Liver (tissue), 7 donors: ENCODE measurements at regions not wholly inside any gene's neighbourhood (a gene's known extent, or its start where the extent isn't known, plus 50 kb on each side); places are given as distances from the start of the nearest gene placed in this dataset.

Source experiments
- DNase-seq: peaks from one replicate; pipeline ENCODE4 v3.0.0-alpha.2; 2017; ENCODE audit warnings: low spot score
- H3K27ac ChIP-seq, 2 donors: one replicate each; pipeline ENCODE4 v1.7.0; 2013; ENCODE audit warnings: inconsistent platforms in 2 of 2, low read length in 2 of 2, control low read depth in 1 of 2, low read depth in 1 of 2, mild to moderate bottlenecking in 1 of 2
- H3K27me3 ChIP-seq, 4 donors: one replicate each; pipeline versions ENCODE4 v1.6.1 to v1.7.0; 2013; ENCODE audit warnings: low read length in 3 of 4, inconsistent platforms in 1 of 4, mild to moderate bottlenecking in 1 of 4, moderate library complexity in 1 of 4; ENCODE audit not compliant: control insufficient read depth in 4 of 4, insufficient read depth in 4 of 4
- H3K36me3 ChIP-seq, 4 donors: one replicate each; pipeline versions ENCODE4 v1.6.1 to v1.7.0; 2013; ENCODE audit warnings: low read length in 3 of 4, mild to moderate bottlenecking in 3 of 4, low read depth in 1 of 4, moderate library complexity in 1 of 4; ENCODE audit not compliant: control insufficient read depth in 4 of 4, insufficient read depth in 3 of 4
- H3K4me1 ChIP-seq, 4 donors: one replicate each; pipeline versions ENCODE4 v1.6.1 to v1.7.0; 2013; ENCODE audit warnings: low read length in 3 of 4, mild to moderate bottlenecking in 3 of 4, moderate library complexity in 1 of 4; ENCODE audit not compliant: control insufficient read depth in 4 of 4, insufficient read depth in 4 of 4
- H3K4me3 ChIP-seq, 3 donors: one replicate each; pipeline versions ENCODE4 v1.6.1 to v1.7.0; 2013; ENCODE audit warnings: low read length in 3 of 3, control low read depth in 1 of 3, low read depth in 1 of 3, mild to moderate bottlenecking in 1 of 3
- H3K9ac ChIP-seq, 2 donors: one replicate each; pipeline ENCODE4 v1.7.0; 2013; ENCODE audit warnings: low read length in 2 of 2, mild to moderate bottlenecking in 2 of 2, moderate library complexity in 2 of 2, control low read depth in 1 of 2, low read depth in 1 of 2
- H3K9me3 ChIP-seq, 4 donors: one replicate each; pipeline versions ENCODE4 v1.6.1 to v1.7.0; 2013; ENCODE audit warnings: low read length in 3 of 4; ENCODE audit not compliant: control insufficient read depth in 4 of 4
- EGR1 ChIP-seq, 2 donors: IDR thresholded peaks; 2 replicates each; pipeline ENCODE4 v1.6.1; 2016 to 2018; ENCODE audit warnings: antibody characterized with exemption in 2 of 2, low read depth in 2 of 2
- FOXA1 ChIP-seq: IDR thresholded peaks from 2 replicates; pipeline ENCODE4 v1.6.1; 2016; ENCODE audit warnings: antibody characterized with exemption
- FOXA2 ChIP-seq: IDR thresholded peaks from 2 replicates; pipeline ENCODE4 v1.6.1; 2016; ENCODE audit warnings: antibody characterized with exemption
- GABPA ChIP-seq, 2 donors: IDR thresholded peaks in 1 of 2; conservative IDR thresholded peaks in 1 of 2; 2 replicates each; pipeline ENCODE4 v1.6.1; 2016; ENCODE audit warnings: antibody characterized with exemption in 2 of 2, mild to moderate bottlenecking in 1 of 2, moderate library complexity in 1 of 2
- HNF4A ChIP-seq, 2 donors: conservative IDR thresholded peaks; 2 replicates each; pipeline ENCODE4 v1.6.1; 2016; ENCODE audit warnings: antibody characterized with exemption in 2 of 2, mild to moderate bottlenecking in 2 of 2
- HNF4G ChIP-seq: IDR thresholded peaks from 2 replicates; pipeline ENCODE4 v1.6.1; 2016; ENCODE audit warnings: antibody characterized with exemption
- JUND ChIP-seq, 2 donors: IDR thresholded peaks; 2 replicates each; pipeline ENCODE4 v1.6.1; 2016; ENCODE audit warnings: antibody characterized with exemption in 2 of 2
- NR2F2 ChIP-seq: IDR thresholded peaks from 2 replicates; pipeline ENCODE4 v1.6.1; 2016; ENCODE audit warnings: antibody characterized with exemption
- RAD21 ChIP-seq, 2 donors: IDR thresholded peaks; 2 replicates each; pipeline ENCODE4 v1.6.1; 2016; ENCODE audit warnings: antibody characterized with exemption in 2 of 2, mild to moderate bottlenecking in 2 of 2
- RXRA ChIP-seq, 2 donors: IDR thresholded peaks; 2 replicates each; pipeline ENCODE4 v1.6.1; 2017 to 2018; ENCODE audit warnings: antibody characterized with exemption in 2 of 2, mild to moderate bottlenecking in 1 of 2
- TAF1 ChIP-seq: conservative IDR thresholded peaks from 2 replicates; pipeline ENCODE4 v1.6.1; 2016; ENCODE audit warnings: antibody characterized with exemption, mild to moderate bottlenecking
- YY1 ChIP-seq: IDR thresholded peaks from 2 replicates; pipeline ENCODE4 v1.6.1; 2016; ENCODE audit warnings: antibody characterized with exemption, mild to moderate bottlenecking
- WGBS: extraction: QIAGEN DNeasy Blood & Tissue Kit; methylation state at CpG from one replicate; pipeline ENCODE4 v1.1.7; 2013; 5-methylcytosine and 5-hydroxymethylcytosine counted together
- TF ChIP-seq, protein P1 (sequence below): IDR thresholded peaks from 2 replicates; pipeline ENCODE4 v1.6.1; 2016; ENCODE audit warnings: antibody characterized with exemption
- TF ChIP-seq, protein P2 (sequence below): IDR thresholded peaks from 2 replicates; pipeline ENCODE4 v1.6.1; 2016; ENCODE audit warnings: antibody characterized with exemption
- TF ChIP-seq, protein P3 (sequence below): IDR thresholded peaks from 2 replicates; pipeline ENCODE4 v1.6.1; 2016; ENCODE audit warnings: antibody characterized with exemption, mild to moderate bottlenecking
- donor health status: healthy.
- donor health status: healthy.
- donor health status: healthy.
- donor health status: healthy.

DNA sequence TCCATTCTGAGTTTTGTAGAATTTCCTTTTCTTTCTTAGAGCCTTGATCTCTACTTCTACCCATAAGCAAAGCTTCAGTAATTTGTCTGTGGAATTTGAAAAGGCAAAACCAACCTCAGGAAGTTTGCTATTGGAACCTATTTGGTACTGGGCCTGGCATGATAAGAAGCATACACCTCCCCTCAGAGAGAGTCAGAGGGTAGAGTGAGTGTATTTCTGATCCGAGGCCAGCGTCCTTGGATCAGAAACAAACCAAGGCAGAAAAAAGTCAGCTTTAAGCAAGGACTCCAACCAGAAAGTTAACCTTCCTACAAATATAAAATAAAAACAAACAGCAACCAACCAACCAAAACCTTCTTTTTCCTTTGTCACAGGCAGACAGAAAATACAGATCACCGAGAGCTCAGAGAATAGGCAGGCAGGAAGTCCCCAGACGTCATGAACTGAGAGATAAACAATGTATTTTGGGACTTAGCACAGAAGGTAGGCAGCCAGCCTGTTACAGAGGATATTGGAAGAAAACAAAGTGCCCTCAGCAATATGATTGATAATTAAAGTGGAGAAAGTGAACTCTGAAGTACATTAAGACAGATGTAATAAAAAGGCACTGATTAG lies 141.5 kb downstream of the NEDD1 start:
- TF ChIP-seq, protein P1, sequence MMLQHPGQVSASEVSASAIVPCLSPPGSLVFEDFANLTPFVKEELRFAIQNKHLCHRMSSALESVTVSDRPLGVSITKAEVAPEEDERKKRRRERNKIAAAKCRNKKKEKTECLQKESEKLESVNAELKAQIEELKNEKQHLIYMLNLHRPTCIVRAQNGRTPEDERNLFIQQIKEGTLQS, result no peak
- TF ChIP-seq HNF4G, result no peak
- no peak for TF ChIP-seq JUND (IDR thresholded peaks at IDR 0.05)
- no peak for DNase-seq
- no peaks in the 10 kb centered on the region for H3K27me3 ChIP-seq
- H3K27ac ChIP-seq, result no peak overlapping the region
- no peaks in the 10 kb centered on the region for H3K36me3 ChIP-seq
- WGBS, result 36% methylated on average over 4 of the region's 4 CpGs
- no peaks in the 10 kb centered on the region for H3K9me3 ChIP-seq
- no peak overlapping the region for H3K4me3 ChIP-seq
- no peaks in the 10 kb centered on the region for H3K4me1 ChIP-seq
- no peak overlapping the region for H3K9ac ChIP-seq

DNA sequence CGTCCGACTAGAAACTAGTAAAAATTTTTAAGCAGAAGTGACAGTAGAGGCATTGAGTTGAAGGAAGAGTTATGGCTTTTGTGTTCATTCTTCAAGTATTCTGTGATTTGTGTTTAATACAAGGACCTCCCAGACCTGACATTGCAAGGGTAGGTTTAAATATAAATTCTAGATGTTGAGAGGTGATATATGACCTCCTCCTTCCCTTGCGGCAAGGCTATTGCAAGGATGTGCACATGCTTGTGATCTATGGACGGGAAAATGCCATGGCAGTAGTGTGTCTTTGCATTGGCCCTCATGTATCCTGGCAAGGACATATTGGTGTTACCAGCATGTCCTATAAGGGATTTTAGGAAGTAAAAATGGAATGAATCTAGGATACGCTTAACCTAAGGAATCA lies 143.5 kb downstream of the NEDD1 start:
- no peak for TF ChIP-seq HNF4A (conservative IDR thresholded peaks at IDR 0.05)
- no peak for TF ChIP-seq YY1
- no peak for TF ChIP-seq JUND (IDR thresholded peaks at IDR 0.05)
- TF ChIP-seq, protein P2, sequence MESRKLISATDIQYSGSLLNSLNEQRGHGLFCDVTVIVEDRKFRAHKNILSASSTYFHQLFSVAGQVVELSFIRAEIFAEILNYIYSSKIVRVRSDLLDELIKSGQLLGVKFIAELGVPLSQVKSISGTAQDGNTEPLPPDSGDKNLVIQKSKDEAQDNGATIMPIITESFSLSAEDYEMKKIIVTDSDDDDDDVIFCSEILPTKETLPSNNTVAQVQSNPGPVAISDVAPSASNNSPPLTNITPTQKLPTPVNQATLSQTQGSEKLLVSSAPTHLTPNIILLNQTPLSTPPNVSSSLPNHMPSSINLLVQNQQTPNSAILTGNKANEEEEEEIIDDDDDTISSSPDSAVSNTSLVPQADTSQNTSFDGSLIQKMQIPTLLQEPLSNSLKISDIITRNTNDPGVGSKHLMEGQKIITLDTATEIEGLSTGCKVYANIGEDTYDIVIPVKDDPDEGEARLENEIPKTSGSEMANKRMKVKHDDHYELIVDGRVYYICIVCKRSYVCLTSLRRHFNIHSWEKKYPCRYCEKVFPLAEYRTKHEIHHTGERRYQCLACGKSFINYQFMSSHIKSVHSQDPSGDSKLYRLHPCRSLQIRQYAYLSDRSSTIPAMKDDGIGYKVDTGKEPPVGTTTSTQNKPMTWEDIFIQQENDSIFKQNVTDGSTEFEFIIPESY, result no peak
- TF ChIP-seq, protein P3, sequence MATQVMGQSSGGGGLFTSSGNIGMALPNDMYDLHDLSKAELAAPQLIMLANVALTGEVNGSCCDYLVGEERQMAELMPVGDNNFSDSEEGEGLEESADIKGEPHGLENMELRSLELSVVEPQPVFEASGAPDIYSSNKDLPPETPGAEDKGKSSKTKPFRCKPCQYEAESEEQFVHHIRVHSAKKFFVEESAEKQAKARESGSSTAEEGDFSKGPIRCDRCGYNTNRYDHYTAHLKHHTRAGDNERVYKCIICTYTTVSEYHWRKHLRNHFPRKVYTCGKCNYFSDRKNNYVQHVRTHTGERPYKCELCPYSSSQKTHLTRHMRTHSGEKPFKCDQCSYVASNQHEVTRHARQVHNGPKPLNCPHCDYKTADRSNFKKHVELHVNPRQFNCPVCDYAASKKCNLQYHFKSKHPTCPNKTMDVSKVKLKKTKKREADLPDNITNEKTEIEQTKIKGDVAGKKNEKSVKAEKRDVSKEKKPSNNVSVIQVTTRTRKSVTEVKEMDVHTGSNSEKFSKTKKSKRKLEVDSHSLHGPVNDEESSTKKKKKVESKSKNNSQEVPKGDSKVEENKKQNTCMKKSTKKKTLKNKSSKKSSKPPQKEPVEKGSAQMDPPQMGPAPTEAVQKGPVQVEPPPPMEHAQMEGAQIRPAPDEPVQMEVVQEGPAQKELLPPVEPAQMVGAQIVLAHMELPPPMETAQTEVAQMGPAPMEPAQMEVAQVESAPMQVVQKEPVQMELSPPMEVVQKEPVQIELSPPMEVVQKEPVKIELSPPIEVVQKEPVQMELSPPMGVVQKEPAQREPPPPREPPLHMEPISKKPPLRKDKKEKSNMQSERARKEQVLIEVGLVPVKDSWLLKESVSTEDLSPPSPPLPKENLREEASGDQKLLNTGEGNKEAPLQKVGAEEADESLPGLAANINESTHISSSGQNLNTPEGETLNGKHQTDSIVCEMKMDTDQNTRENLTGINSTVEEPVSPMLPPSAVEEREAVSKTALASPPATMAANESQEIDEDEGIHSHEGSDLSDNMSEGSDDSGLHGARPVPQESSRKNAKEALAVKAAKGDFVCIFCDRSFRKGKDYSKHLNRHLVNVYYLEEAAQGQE, result no peak
- TF ChIP-seq TAF1, result no peak
- TF ChIP-seq NR2F2, result no peak
- no peak for TF ChIP-seq RAD21 (IDR thresholded peaks at IDR 0.05)
- TF ChIP-seq EGR1 (IDR thresholded peaks at IDR 0.05; ENCODE audit: low read depth in 2 of 2), result no peak
- TF ChIP-seq FOXA1, result no peak
- no peak for TF ChIP-seq HNF4G
- no peaks in the 10 kb centered on the region for H3K9me3 ChIP-seq
- H3K4me1 ChIP-seq, result no peaks in the 10 kb centered on the region
- H3K4me3 ChIP-seq, result no peak overlapping the region
- no peak overlapping the region for H3K9ac ChIP-seq
- no peaks in the 10 kb centered on the region for H3K27me3 ChIP-seq
- no peaks in the 10 kb centered on the region for H3K36me3 ChIP-seq
- WGBS, result 67% methylated on average over 5 of the region's 5 CpGs
- DNase-seq, result no peak
- no peak overlapping the region for H3K27ac ChIP-seq

DNA sequence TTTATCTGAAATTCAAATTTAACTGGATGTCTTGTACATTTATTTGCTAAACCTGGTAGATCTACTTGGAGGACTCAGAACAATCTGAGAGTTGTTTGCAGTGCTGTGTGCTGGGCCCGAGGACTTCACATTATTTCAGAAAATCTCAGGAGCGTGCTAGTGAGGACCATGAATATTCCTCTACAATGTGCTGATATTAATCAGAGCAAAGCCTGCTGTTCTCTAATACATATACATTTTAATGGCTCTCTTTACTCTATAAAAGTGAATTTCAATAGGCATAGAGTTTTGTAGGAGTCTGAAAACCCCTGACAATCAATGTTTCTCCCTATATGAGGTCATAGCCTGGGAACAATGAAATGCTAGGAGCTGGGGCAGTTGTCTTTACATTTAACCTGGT lies 144.3 kb downstream of the NEDD1 start:
- Histone ChIP-seq H3K27ac (no peak overlapping the region), H3K4me3 (no peak overlapping the region), H3K4me1 (no peaks in the 10 kb centered on the region), H3K9ac (no peak overlapping the region), H3K36me3 (no peaks in the 10 kb centered on the region), H3K9me3 (no peaks in the 10 kb centered on the region), H3K27me3 (no peaks in the 10 kb centered on the region)
- no peak for DNase-seq
- no peak for TF ChIP-seq HNF4G
- no peak for TF ChIP-seq GABPA (IDR thresholded peaks at IDR 0.05 in 1 of 2, conservative IDR thresholded peaks at IDR 0.05 in 1 of 2)
- no peak for TF ChIP-seq JUND (IDR thresholded peaks at IDR 0.05)
- TF ChIP-seq FOXA2, result no peak
- no peak for TF ChIP-seq RXRA (IDR thresholded peaks at IDR 0.05)
- TF ChIP-seq TAF1, result no peak
- TF ChIP-seq, protein P2, result no peak
- no peak for TF ChIP-seq NR2F2
- no peak for TF ChIP-seq RAD21 (IDR thresholded peaks at IDR 0.05)
- WGBS, result 81% methylated on average over 2 of the region's 2 CpGs
